ENCODE measurements at regions not wholly inside any gene's neighbourhood (a gene's known extent, or its start where the extent isn't known, plus 50 kb on each side); places are given as distances from the start of the nearest gene placed in this dataset.
"Not testable (repeated sequence)": the region's sequence is repeated elsewhere in the genome, so short reads cannot be mapped to it uniquely, and the experiment has no call there.

DNA sequence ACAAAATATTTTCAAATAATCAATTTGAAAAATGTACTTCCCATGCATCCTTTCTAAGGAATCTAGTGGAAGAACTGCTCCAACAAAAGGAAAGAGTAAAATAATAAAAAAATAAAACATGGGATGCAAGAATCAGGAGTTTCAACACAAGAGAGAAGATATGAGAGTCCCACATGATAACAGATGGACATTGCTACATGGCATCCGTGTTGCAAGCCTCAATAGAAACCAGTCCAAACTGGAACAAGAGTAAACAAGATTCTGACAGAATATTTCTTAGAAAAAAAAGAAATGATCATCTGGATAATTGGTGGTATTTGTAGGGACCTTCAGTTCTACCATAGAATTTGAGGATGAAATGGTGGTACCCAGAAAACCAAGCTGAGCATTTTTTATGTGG is 186.8 kb downstream of the FRK start:
- no peak for DNase-seq (ENCODE audit: low read depth in 4 of 4, low spot score in 3 of 4)

- no peak for DNase-seq (ENCODE audit: low read depth in 4 of 4, low spot score in 3 of 4)
Observed at GRCh38 chr6:115870464-115870863, 190.2 kb downstream of the FRK start.

DNA sequence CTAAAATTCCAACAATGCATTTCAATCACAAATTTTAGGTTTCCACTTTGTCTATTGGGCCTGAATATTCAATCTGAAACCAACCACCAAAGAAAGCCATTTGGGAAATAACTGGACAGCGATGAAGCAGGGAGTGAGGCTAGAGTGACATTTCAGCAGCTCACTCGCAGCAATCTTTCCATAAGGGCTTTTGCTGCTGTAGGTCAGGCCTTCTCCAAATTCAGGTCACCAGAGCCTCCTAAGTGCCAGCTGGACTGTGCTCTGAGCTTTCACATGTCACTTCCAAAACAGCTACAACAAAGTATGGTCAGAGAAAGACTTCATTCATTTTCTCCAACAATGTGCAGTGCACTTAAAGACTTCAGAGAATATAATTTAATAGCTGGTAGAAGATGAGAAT is 194.8 kb downstream of the FRK start:
- DNase-seq (ENCODE audit: low read depth in 4 of 4, low spot score in 3 of 4), result no peak

GRCh38 chr6:115863211-115863610 is 197.5 kb downstream of the FRK start:
- DNase-seq (ENCODE audit: low read depth in 4 of 4, low spot score in 3 of 4), result no peak

- DNase-seq (ENCODE audit: low read depth in 4 of 4, low spot score in 3 of 4), result not testable (repeated sequence)
Observed at GRCh38 chr6:115861658-115862057, 199.0 kb downstream of the FRK start.

GRCh38 chr6:115859577-115859976 is 201.1 kb downstream of the FRK start:
- not testable (repeated sequence) for DNase-seq (ENCODE audit: low read depth in 4 of 4, low spot score in 3 of 4)

GRCh38 chr6:115854866-115855665 is 205.6 kb downstream of the FRK start:
- DNase-seq (ENCODE audit: low read depth in 4 of 4, low spot score in 3 of 4), result no peak

DNA sequence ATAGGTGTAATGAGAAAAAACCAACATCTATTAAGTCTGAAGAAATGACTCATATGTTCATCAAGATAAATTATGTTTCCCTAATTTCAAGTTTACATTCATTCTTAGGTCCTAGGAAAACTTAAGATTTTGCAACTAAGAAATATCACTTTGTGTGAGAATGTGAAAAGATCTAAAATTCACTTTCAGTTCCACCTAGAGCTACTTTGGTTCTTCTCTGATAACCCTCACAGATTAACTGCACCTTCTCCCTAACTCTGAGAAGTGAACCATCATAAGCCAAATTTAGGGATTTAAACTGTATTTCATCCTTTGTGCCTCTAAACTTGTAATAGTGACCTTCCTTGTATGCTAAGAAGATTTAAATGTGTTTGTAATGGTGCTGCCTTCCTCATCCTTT is 213.0 kb downstream of the FRK start:
- DNase-seq (ENCODE audit: low read depth in 4 of 4, low spot score in 3 of 4), result no peak

- DNase-seq (ENCODE audit: low read depth in 4 of 4, low spot score in 3 of 4), result no peak
Observed at GRCh38 chr6:115843945-115844344, 216.7 kb downstream of the FRK start.

GRCh38 chr6:115842338-115842737 is 218.4 kb downstream of the FRK start:
- no peak for DNase-seq (ENCODE audit: low read depth in 4 of 4, low spot score in 3 of 4)

GRCh38 chr6:115839583-115840181 is 221.0 kb downstream of the FRK start:
- no peak for DNase-seq (ENCODE audit: low read depth in 4 of 4, low spot score in 3 of 4)

DNA sequence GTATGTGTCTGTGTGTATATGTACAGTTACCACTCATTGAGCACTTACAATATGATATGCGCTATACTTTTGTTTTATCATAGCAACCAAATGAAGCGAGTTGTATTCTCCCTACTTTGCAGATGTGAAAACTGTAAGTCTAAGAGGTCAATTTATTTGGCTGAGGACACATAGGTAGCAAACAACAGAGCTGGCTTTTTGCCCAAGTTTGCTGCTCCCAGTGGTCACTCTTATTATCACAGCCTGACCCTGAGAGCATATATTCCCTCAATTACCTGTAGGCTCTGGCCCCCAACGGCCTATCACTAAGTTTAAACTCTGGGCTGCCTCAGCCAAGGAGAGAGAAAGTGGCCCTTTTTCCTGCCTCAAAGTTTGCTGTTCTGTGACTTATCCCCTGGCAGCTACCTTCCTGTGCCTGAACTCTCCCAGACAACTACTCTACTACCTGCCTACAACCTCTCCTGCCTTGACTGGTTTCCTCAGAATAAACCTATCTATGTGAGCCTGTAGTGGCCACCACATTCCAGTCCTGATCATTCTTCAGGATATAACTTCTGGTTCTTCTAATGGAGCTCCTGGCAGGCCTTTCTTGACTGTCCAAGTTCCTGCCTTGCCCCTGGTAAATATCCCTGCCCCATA is 221.8 kb downstream of the FRK start:
- no peak for DNase-seq (ENCODE audit: low read depth in 4 of 4, low spot score in 3 of 4)

DNA sequence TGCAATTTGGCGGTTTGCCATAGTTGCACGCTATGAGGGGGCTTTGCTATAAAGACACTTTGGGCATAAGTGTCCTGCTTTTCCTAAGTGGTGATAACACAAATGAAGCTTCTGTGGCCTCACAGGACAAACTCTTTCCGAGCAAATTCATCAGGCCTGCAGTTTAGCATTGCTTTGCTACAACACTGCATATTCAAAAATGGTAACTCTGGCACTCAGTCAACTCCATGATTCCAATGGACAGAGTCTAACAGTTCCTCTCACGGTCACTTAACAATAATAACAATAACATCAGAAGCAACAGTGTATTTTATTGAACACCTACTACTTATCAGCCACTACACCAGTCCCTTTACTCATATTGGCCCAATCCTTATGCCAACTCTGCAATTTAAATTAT is 222.5 kb downstream of the FRK start:
- no peak for DNase-seq (ENCODE audit: low read depth in 4 of 4, low spot score in 3 of 4)

DNA sequence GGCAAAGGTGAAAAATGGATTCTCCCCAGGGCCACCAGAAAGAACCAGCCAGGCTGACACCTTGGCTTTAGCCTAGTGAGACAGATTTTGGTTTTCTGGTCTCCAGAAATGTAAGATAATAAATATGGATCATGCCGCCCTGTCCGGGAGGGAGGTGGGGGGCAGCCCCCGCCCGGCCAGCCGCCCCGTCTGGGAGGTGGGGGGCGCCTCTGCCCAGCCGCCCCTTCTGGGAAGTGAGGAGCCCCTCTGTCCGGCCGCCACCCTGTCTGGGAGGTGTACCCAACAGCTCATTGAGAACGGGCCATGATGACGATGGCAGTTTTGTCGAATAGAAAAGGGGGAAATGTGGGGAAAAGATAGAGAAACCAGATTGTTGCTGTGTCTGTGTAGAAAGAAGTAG is 224.3 kb downstream of the FRK start:
- DNase-seq (ENCODE audit: low read depth in 4 of 4, low spot score in 3 of 4), result not testable (repeated sequence)

DNA sequence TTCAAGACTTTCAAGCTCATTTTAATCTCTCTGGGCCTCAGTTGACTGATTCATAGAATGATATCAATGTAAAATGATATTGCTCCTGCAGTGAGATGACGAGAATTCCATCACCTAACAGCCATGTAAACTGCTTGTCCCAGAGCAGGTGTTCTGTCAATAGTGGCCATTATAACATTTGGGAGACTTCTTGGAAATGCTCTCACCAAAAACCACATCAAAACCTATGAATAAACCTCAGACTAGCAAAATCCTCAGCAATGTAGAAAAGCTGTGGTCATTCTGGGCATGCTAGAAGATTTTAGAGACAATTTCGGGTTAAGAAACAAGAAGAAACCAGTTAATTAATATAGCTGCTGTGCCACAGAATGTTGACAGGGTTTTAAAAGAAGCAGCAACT is 225.4 kb downstream of the FRK start:
- no peak for DNase-seq (ENCODE audit: low read depth in 4 of 4, low spot score in 3 of 4)

- DNase-seq (ENCODE audit: low read depth in 4 of 4, low spot score in 3 of 4), result not testable (repeated sequence)
Observed at GRCh38 chr6:115834542-115834941, 226.1 kb downstream of the FRK start.

GRCh38 chr6:115832786-115833185 is 227.9 kb downstream of the FRK start:
- DNase-seq (ENCODE audit: low read depth in 4 of 4, low spot score in 3 of 4), result no peak

- no peak for DNase-seq (ENCODE audit: low read depth in 4 of 4, low spot score in 3 of 4)
Observed at GRCh38 chr6:115832186-115832585, 228.5 kb downstream of the FRK start.

DNA sequence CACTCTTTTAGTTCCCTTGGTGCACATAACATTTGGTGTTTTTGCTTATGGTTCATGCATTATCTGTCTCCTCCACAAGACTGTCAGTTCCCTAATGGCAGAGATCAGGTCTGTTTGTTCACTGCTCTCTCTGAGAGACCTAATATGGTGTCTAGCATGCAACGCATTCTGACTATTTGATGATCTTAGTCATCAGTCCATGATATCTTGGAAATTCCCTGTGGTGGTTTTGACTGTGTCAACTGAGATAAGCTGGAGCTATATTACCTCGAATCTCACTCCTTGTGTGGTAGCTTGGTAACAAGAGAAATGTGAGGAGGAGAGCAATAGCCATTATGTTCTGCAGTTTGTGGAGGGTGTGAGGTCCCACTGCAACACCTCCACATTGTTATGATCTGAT is 229.8 kb downstream of the FRK start:
- DNase-seq (ENCODE audit: low read depth in 4 of 4, low spot score in 3 of 4), result no peak

- DNase-seq (ENCODE audit: low read depth in 4 of 4, low spot score in 3 of 4), result no peak
Observed at GRCh38 chr6:115821798-115822197, 238.9 kb downstream of the FRK start.

DNA sequence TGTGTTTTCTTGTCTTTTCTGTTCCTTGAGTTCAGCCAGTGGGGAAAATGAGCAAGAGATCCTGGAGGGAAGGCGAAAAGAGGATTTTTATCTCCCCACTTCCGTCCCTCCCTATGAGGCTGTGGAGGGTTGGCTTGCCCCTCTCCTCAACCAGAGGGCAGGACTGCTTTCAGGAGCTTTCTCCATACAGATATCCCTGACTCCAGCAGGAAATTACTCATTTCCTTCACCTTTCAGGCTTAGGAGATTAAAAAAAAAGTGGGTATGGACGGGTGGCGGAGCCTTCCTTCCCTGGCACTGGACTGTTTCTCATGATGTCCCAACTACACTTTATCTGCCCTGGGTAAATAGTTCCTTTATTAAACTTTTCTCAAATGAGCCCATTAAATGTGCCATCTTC is 241.2 kb downstream of the FRK start:
- no peak for DNase-seq (ENCODE audit: low read depth in 4 of 4, low spot score in 3 of 4)

DNA sequence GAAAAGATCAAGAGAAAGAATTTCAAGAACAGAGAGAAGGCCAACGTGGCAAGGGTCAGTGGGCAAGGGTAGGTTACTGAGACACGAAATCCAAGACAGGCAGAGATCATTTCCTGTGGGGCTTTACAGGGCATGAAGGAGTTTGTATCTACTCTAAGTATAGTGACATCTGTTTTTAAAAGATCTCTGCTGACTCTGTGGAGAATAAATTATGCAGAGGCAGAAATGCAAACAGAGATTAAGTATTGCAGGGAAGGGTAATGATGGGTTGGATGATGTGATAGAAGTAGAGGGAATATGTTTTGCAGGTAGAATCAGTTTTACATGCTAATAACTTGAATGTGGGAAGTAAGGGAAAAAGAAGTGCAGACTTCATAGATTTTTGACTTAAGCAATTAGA is 243.5 kb downstream of the FRK start:
- DNase-seq (ENCODE audit: low read depth in 4 of 4, low spot score in 3 of 4), result no peak

Data from left renal pelvis (tissue), 4 donors.